ENCODE measurements at regions not wholly inside any gene's neighbourhood (a gene's known extent, or its start where the extent isn't known, plus 50 kb on each side); places are given as distances from the start of the nearest gene placed in this dataset.

DNA sequence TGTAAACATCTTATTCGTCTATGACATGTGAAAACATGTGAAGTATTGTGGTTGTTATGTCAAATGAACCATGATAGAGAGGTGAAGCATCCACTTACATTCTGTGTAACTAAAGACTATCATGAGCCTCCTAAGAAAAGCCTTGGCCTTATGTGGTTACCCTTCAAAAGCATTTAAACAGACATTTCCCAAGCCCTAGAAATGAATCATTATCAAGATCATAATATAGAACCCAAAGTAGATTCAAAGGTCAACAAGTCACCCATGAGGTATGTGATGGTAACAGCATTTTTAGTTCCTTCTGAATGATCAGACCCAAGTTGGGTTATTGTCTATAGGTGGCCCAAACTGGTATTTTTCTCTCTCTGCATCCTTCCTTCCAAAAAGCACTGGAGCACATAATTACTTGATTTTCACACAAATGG is 408.0 kb downstream of the TBL1XR1 start:
- DNase-seq: no peak

GRCh38 chr3:176787506-176787905 is 409.8 kb downstream of the TBL1XR1 start:
- no peak for DNase-seq

- no peak for DNase-seq
Measured at GRCh38 chr3:176785171-176785570, 412.1 kb downstream of the TBL1XR1 start.

- DNase-seq: no peak
Measured at GRCh38 chr3:176780766-176781165, 416.5 kb downstream of the TBL1XR1 start.

DNA sequence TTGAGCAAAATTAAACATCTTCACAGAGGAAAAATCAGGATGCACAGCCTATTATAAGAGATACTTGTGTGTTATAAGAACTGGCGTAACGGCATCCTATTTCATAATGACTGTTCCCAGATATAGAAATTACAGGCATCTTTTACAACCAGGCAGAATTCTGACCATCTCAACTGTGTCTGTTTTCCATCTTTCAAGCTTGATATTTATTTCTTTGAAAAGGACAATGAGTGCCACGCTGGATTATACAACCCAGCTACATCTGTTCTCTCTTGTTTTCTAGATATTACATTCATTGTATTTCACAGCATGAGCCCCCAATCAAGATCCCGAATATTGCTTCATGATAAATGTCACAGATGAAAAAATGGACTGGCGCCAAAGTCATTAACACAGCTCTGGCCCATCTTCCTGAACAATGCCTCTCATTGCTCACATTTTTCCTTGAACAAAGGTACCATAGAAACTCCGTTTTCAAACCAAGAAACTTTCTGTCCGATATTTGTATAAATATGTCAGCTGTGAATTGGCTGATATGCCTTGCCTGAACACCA is 420.6 kb downstream of the TBL1XR1 start:
- DNase-seq: no peak

- no peak for DNase-seq
Measured at GRCh38 chr3:176769547-176770190, 427.6 kb downstream of the TBL1XR1 start.

GRCh38 chr3:176767385-176767784 is 429.9 kb downstream of the TBL1XR1 start:
- DNase-seq: no peak

DNA sequence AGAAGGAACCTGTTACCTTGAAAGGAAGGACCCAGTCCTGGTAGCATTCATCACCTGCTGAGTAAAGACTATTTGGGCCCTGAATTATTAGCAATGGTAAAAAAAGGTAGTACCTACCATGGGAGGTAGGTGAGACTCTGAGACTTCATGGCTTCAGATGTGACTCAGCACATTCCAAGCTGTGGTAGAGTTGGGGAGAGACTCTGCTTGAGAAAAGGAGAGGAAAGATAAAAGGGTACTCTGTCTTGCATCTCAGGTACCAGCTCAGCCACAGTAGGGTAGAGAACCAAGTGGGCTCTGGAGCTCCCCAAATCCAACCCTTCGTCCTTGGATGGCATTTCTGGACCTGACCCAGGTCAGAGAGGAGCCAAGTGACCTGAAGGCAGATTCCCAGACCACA is 430.4 kb downstream of the TBL1XR1 start:
- DNase-seq: no peak

GRCh38 chr3:176765382-176765900 is 431.8 kb downstream of the TBL1XR1 start:
- DNase-seq: no peak

- no peak for DNase-seq
Measured at GRCh38 chr3:176759815-176760506, 437.3 kb downstream of the TBL1XR1 start.

DNA sequence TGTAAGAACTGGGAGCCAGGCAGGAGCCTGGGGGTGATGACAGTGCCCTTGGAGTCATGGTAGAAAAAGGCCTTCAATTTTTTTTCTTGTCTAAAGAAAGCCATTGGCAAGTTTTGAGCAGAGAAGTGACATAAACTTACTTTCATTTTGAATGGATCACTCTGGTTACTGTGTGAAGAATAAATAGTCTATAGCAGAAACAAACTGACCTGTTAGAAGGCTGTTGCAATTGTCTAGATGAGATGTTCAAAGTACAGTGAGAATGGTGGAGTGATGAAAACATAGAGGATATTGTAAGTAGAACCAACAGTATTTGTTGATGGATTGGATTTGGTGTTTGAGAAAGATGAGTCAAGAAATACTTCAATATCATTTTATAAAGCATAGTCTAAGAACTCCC is 439.9 kb downstream of the TBL1XR1 start:
- no peak for DNase-seq

GRCh38 chr3:176755977-176756376 is 441.3 kb downstream of the TBL1XR1 start:
- DNase-seq: no peak

GRCh38 chr3:176755552-176755951 is 441.7 kb downstream of the TBL1XR1 start:
- no peak for DNase-seq

DNA sequence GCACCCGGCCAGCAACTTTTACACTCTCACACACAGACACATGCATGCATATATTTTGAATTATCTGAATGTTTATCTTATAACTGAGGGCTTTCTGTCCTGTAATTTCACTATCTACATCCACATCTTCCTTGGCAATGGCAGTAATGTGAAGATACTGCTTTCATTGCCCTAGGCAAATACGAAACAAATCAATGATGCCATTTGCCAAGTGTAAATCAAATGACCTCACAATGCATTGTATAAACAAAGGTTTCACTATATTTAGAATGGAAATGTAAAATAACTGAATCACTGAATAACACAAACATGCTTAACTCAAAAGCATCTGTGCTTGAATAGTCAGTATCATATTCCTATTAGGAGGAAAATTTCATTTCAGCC is 455.6 kb downstream of the TBL1XR1 start:
- DNase-seq: no peak

GRCh38 chr3:176740906-176741663 is 456.2 kb downstream of the TBL1XR1 start:
- DNase-seq: no peak

DNA sequence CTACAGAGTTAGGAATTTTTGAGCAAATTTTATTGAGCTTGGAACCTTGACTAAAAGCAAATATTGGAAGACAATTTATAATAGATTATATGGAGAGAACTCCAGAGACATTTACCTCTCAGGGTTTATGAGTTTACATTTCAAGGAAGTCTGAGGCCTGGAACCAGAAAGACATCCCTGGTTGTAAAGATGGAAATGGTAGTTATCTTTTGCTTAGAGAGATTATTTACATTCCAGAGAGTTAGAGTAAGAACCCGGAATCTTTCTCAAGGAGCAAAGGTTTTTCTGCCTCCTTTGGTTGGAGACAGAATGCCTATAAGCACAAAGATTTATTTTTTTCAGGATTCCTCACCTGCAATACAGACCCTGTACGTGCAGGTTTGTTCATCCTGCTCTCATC is 458.1 kb downstream of the TBL1XR1 start:
- DNase-seq: no peak

- no peak for DNase-seq
Measured at GRCh38 chr3:176737480-176738110, 459.7 kb downstream of the TBL1XR1 start.

GRCh38 chr3:176734146-176734545 is 463.1 kb downstream of the TBL1XR1 start:
- DNase-seq: no peak

- DNase-seq: no peak
Measured at GRCh38 chr3:176724394-176724759, 472.9 kb downstream of the TBL1XR1 start.

DNA sequence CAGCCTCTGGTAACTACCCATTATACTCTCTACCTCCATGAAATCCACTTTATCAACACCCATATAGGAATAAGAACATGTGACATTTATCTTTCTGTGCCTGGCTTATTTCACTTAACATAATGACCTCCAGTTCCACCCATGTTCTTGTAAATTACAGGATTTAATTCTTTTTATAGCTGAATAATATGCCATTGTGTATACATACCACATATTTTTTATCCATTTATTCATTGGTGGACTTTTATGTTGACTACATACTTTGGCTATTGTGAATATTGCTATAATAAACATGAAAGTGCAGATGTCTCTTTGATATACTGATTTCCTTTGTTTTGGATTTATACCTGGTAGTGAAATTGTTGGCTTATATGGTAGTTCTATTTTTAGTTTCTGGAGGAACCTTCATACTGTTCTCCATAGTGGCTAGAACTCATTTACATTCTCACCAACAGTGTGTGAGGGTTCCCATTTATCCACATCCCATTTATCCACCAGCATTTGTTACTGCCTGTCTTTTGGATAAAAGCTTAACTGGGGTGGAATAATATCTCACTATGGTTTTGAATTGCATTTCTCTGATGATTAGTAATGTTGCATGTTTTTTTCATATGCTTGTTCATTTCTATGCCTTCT is 473.4 kb downstream of the TBL1XR1 start:
- DNase-seq: no peak

DNA sequence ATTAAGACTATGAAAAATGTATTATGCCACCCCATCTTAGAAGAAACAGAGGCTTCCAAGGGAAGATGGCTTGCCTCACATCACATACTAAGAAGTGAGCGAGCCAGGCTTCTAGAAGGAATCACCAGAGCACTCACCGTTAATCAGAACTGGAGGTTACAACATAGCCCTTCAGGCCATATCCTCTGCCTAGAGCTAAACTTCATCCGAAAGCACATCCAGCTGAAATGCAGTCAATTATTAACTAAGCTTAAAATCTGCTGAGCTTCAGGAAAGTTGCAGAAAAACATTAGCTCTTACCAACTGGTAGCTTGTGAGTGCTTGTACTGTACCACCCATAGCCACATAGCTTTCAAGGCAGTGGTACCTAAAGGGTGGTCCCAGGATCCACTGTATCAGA is 483.2 kb downstream of the TBL1XR1 start:
- no peak for DNase-seq

DNA sequence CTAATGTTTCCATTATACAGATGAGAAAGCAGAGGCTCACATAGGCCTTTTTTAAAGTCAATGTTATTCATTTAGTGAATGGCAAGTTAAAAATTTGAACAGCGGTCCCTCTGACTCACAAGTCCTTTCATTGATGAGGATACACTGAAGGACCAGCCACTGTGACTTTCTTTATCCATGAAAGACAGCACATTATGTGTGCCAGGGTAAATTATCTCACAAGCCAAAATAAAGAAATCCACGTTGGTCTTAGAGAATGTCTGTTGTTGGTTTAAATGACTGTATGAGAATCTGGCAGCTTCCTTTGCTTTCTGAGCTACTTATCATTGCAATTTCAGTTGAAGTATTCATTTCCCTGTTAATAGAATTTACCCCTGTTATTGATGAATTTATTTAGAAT is 485.1 kb downstream of the TBL1XR1 start:
- DNase-seq: no peak

- no peak for DNase-seq
Measured at GRCh38 chr3:176699288-176699687, 498.0 kb downstream of the TBL1XR1 start.
